Right atrium auricular region (tissue), 2 donors: ENCODE measurements at regions not wholly inside any gene's neighbourhood (a gene's known extent, or its start where the extent isn't known, plus 50 kb on each side); places are given as distances from the start of the nearest gene placed in this dataset.
A peak's percentile ranks its signal among the peaks of the same experiment; 100 is the strongest.
"Not testable (repeated sequence)": the region's sequence is repeated elsewhere in the genome, so short reads cannot be mapped to it uniquely, and the experiment has no call there.

ENCODE experiments used
- DNase-seq: peaks from one replicate; pipeline ENCODE4 v3.0.0-alpha.2; 2019; ENCODE audit warnings: low spot score
- H3K27ac ChIP-seq, 2 donors: fragments of 200-600 bp; sonication (generic); 1 replicate in 1 of 2; 2 replicates in 1 of 2; pipeline ENCODE4 v1.5.1; 2016 to 2019
- H3K27me3 ChIP-seq, 2 donors: fragments of 200-600 bp; sonication (generic); one replicate each; pipeline versions ENCODE4 v1.5.1 to v1.6.0; 2017 to 2019
- H3K36me3 ChIP-seq: fragments of 200-600 bp; sonication (generic); one replicate; pipeline ENCODE4 v1.5.1; 2016
- H3K4me1 ChIP-seq, 2 donors: fragments of 200-600 bp; sonication (generic); one replicate each; pipeline versions ENCODE4 v1.5.1 to v1.6.0; 2017 to 2019
- H3K4me3 ChIP-seq, 2 donors: fragments of 200-600 bp; sonication (generic); 1 replicate in 1 of 2; 2 replicates in 1 of 2; pipeline ENCODE4 v1.5.1; 2017 to 2019; ENCODE audit warnings: mild to moderate bottlenecking in 1 of 2, moderate library complexity in 1 of 2
- H3K9me3 ChIP-seq, 2 donors: fragments of 200-600 bp; sonication (generic); one replicate each; pipeline ENCODE4 v1.5.1; 2019
- CTCF ChIP-seq, 2 donors: fragments of 200-600 bp; sonication (generic); IDR thresholded peaks; one replicate each; pipeline ENCODE4 v1.5.1; 2019; ENCODE audit warnings: antibody characterized with exemption in 2 of 2

- no peaks in the 10 kb centered on the region for H3K9me3 ChIP-seq
- no peaks in the 10 kb centered on the region for H3K4me1 ChIP-seq
- no peak for DNase-seq
- H3K27ac ChIP-seq: no peak overlapping the region
- no peak for TF ChIP-seq CTCF (IDR thresholded peaks at IDR 0.05)
- no peaks in the 10 kb centered on the region for H3K36me3 ChIP-seq
- H3K27me3 ChIP-seq: no peaks in the 10 kb centered on the region
- no peak overlapping the region for H3K4me3 ChIP-seq
Observed at GRCh38 chr5:125668884-125669283, 754.3 kb upstream of the GRAMD2B start.

- H3K4me3 ChIP-seq: no peak overlapping the region
- peak in 1 of 2 donors; percentile 18 for TF ChIP-seq CTCF (IDR thresholded peaks at IDR 0.05)
Observed at GRCh38 chr5:125673359-125673950, 749.8 kb upstream of the GRAMD2B start.

GRCh38 chr5:125679522-125679921, 743.7 kb upstream of the GRAMD2B start:
- Histone ChIP-seq H3K36me3 (no peaks in the 10 kb centered on the region), H3K27me3 (no peaks in the 10 kb centered on the region), H3K27ac (no peak overlapping the region), H3K4me1 (no peaks in the 10 kb centered on the region), H3K9me3 (no peaks in the 10 kb centered on the region), H3K4me3 (no peak overlapping the region)
- no peak for TF ChIP-seq CTCF (IDR thresholded peaks at IDR 0.05)
- no peak for DNase-seq

More at GRCh38 chr5:125673359-125673950, 749.8 kb upstream of the GRAMD2B start:
- Histone ChIP-seq H3K27ac (no peak overlapping the region), H3K4me1 (no peaks in the 10 kb centered on the region), H3K36me3 (no peaks in the 10 kb centered on the region), H3K9me3 (no peaks in the 10 kb centered on the region), H3K27me3 (no peaks in the 10 kb centered on the region)
- DNase-seq: no peak

- H3K27me3 ChIP-seq: no peaks in the 10 kb centered on the region
- no peak for DNase-seq
- H3K4me1 ChIP-seq: no peaks in the 10 kb centered on the region
- no peak overlapping the region for H3K4me3 ChIP-seq
- no peak for TF ChIP-seq CTCF (IDR thresholded peaks at IDR 0.05)
- no peaks in the 10 kb centered on the region for H3K9me3 ChIP-seq
- H3K36me3 ChIP-seq: no peaks in the 10 kb centered on the region
- H3K27ac ChIP-seq: no peak overlapping the region
Observed at GRCh38 chr5:125683669-125684068, 739.5 kb upstream of the GRAMD2B start.

GRCh38 chr5:125685771-125686170, 737.4 kb upstream of the GRAMD2B start:
- no peak for TF ChIP-seq CTCF (IDR thresholded peaks at IDR 0.05)
- H3K36me3 ChIP-seq: no peaks in the 10 kb centered on the region
- no peak for DNase-seq
- H3K27ac ChIP-seq: no peak overlapping the region
- H3K4me1 ChIP-seq: no peaks in the 10 kb centered on the region
- no peaks in the 10 kb centered on the region for H3K27me3 ChIP-seq
- H3K4me3 ChIP-seq: no peak overlapping the region
- H3K9me3 ChIP-seq: no peaks in the 10 kb centered on the region

GRCh38 chr5:125691738-125692530, 731.3 kb upstream of the GRAMD2B start:
- not testable (repeated sequence) for H3K27ac ChIP-seq, DNase-seq, H3K9me3 ChIP-seq, H3K4me1 ChIP-seq, H3K4me3 ChIP-seq, H3K36me3 ChIP-seq, H3K27me3 ChIP-seq
